ENCODE measurements at regions not wholly inside any gene's neighbourhood (a gene's known extent, or its start where the extent isn't known, plus 50 kb on each side); places are given as distances from the start of the nearest gene placed in this dataset.

DNA sequence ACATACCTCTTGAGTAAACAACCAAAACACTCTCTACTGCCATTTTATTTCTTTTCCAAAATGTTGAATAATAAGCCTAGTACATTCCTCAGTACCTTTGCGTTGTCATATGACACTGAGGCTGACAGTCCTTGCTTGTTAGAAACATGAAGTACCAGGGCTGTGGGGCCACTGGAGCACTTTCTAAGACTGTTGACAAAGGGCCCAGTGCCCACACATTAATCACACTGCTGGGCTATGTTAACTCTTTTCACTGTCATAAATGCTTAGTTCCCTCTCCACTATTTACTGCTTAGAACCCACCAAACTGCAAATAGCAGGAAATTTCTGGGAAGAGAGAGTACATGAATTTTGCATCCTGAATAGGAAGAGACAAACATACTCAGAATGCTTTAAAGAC is 57.1 kb downstream of the FAM47B start:
- no peak for DNase-seq (ENCODE audit: low read depth, low spot score)

DNA sequence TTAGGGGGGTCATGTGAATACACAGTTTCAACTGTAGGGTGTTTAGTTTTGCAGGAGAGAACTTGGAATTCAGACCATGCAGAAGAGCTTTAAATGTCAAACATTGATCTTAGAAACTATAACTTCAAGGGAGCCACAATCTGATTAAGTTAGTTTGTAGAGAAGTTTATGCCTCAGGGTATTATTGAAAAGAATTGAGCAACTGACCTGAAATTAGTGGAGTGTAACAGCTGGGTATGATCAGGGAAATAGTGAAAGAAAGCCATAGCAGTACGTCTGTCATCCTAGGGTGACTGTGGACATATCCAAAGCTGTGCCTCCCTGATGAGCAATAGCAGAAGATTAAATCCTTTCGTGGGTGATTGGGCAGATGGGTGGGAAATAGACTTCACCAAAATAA is 63.8 kb downstream of the FAM47B start:
- no peak for DNase-seq (ENCODE audit: low read depth, low spot score)

DNA sequence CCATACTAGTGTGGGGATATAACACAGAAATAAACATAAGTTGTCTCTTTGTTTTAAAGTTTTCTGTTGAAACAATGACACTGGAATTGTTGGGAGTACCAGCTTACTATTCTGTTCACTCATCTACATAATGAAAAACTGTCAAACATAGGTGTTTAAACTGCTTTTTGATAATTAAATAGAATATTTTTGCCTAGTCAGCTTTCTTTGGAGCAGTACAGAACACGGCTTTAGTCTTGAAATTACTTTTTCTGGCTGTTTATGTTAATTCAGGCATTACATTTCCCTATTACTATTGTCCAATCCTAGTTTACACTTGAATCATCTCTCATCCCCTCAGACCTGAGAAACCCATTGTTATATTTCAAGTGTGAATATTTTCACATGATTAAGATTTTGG is 73.0 kb downstream of the FAM47B start:
- no peak for DNase-seq (ENCODE audit: low read depth, low spot score)

DNA sequence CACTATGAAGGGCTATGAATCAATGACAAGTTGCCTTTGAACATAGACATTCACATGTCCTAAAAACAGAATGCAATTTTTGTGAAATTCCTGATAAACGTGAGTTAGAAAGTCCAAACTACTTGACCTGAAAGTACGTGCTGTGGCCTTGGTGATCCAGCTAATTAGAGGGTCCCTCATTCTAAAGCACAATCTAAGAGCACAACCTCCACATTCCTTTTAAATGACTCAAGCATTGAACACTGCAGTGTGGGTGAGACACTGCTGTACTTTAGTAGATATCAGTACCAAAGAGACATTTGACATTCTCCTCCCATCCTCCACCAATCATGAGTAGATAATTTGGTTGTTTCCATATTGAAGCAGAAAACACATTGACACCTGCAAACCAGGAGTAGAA is 73.5 kb downstream of the FAM47B start:
- DNase-seq (ENCODE audit: low read depth, low spot score): no peak

DNA sequence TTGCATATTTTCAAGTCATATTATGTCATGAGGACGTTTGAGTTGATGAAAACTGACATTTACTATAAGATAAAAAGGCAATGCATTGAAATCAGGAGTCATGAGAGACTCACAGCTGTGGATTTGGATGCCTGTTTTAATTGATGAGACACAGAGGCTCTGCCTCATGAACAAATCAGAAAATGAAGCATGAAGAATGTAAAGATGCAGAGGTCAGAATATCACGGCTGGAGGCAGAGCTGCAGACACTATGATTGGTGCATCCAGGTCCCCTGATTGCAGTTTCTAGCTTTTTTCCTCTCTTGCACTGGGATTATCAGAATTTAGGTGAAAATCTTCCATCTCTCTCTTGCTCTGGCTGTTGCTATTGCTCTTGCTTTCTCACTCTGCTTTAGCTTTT is 74.7 kb downstream of the FAM47B start:
- no peak for DNase-seq (ENCODE audit: low read depth, low spot score)

DNA sequence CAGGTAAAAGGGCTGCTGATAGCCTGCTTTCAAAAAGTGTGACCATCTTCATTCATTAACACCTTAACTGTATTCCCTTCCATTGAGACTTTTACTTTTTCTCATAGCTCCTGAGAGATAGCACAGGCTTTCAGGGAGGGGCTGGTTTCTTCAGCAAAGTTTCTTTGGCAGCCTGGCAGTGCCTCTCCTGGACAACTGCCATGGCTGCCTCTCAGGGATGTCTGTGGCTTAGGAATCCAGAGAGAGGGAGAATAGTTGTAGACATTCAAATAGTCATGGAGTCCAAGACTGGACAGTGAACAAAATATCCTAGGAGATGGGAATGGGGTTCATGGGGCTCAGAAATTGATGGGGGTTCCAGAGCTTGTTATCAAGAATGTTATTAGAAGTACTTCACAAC is 81.1 kb downstream of the FAM47B start:
- no peak for DNase-seq (ENCODE audit: low read depth, low spot score)

DNA sequence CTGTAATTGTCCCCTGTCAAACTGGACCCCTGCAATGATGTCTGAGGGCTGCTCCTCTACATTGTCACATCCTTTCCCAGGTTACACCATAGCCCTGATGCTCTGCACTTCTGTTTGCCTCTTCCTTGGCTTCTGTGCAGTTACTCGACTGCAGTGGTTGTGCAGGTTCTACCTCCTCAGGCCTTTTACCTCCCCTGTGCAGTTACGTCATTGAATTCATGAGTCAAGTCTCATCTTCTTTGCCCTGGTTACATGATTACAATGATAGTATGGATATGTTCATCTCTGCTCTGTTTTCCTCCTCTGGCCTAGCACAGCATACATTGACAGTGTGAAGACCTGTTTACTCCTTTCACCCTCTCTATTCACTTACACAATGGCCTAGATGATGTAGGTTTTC is 83.2 kb downstream of the FAM47B start:
- no peak for DNase-seq (ENCODE audit: low read depth, low spot score)

DNA sequence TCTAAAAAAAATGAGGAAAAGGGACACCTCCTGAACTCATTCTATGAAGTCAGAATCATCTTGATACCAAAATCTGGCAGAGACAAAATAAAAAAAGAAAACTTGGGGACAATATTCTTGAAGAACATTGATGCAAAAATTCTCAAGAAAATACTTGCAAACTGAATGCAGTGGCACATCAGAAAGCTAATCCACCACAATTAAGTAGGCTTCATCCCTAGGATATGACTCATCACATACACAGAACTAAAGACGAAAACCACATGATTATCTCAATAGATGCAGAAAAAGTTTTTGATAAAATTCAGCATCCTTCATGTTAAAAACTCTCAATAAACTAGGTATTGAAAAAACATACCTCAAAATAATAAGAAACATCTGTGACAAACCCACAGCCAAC is 98.3 kb downstream of the FAM47B start:
- DNase-seq (ENCODE audit: low read depth, low spot score): no peak

DNA sequence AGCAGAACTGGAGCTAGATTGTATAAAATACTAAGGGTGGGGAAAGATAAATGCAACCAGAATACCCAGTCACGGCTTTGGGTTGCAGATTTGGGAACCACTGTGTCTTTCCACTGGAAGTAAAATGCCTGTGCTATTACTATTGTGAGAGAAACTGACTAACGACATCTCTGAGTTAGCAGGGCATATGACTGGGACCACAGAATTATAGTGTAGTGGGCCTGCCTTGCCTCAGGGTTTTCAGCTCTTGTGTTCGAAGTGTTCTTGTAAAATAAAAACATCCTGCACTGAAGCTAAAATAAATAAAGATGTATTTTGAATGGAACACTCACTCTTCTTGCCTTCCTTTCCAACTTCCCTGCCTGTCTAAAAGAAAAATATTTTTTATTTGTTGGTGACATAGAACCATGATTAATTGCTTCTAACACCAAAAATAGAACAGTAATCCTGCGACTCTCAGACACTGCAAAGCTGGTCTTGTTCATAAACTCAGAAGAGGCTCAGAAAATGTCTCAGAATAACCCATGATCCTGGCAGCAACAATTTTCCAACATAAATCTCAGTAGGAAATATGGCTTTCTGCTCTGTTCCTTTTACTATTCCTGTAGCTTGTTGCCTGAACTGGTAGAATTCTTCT is 104.2 kb downstream of the FAM47B start:
- peak; percentile 5 for DNase-seq (ENCODE audit: low read depth, low spot score)

DNA sequence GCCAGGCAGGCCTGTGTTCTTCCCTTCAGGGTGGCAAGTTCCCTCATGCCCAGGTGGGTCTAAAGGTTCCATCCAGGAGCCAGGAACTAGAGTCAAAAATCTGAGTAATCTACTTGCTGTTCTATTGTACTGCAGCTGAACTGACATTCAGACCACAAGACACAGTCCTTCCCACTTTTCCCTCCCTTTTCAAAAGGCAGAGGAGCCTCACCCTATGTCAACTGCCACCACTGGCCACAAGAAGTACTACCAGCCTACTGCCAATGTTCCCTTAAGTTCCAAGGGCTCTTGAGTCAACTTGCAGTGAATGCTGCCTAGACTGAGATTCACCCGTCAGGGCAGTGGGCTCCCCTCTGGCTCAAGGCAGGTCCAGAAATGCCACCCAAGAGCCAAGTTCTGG is 133.5 kb downstream of the FAM47B start:
- no peak for DNase-seq (ENCODE audit: low read depth, low spot score)

DNA sequence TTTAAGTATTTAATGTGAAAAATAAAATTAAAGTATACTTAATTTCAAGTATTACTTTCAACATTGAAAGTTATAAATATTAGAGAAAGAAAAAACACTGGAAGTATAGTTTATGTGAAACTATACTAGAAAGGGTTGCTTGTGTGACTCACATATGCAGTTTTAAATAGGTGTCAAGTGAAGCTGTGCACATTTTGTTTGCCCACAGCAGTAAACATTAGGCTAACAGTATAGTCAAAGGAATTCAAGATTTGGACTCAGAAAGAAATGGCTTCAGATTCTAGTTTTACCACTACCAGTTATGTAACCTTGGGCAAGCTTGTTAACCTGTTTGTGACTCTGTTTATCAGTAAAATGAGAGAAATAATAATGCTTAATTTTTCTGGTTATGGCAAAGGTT is 148.2 kb downstream of the FAM47B start:
- no peak for DNase-seq (ENCODE audit: low read depth, low spot score)

DNA sequence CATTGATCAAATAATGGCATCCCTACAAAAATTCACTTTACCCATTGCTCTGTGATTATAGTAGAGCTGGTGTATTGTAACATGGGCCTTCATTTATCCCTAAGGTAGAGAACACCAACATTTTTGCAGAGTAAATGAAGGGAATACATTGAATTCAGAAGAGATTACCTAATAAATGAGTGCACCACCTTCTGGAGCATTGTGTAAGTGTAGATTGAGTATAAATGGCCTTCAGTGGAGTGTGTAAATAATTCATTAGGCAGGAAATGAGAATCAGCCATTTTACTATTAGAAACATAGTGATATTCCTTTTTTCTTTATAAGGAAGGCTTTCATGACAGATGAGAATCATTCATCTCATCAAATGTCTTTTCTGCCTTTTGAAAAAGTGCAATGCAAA is 155.8 kb downstream of the FAM47B start:
- no peak for DNase-seq (ENCODE audit: low read depth, low spot score)

DNA sequence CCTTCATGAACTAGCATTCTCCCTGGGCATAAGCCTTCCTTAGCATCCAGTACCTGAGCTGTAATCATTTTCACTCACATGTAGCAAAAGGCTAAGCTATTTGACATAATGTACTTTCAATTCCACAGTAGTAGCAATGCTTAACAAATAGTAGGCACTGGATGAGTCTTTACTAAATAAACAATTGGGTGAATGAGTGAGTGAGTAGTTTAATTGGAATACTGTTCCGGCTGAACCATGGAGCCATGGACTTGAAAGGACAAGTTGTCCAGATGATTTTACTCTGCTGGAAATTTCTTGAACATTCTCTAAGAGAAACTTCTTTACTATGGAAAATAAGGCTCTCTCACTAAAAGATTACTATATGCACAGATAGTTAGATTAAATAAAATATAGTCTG is 159.3 kb downstream of the FAM47B start:
- no peak for DNase-seq (ENCODE audit: low read depth, low spot score)

DNA sequence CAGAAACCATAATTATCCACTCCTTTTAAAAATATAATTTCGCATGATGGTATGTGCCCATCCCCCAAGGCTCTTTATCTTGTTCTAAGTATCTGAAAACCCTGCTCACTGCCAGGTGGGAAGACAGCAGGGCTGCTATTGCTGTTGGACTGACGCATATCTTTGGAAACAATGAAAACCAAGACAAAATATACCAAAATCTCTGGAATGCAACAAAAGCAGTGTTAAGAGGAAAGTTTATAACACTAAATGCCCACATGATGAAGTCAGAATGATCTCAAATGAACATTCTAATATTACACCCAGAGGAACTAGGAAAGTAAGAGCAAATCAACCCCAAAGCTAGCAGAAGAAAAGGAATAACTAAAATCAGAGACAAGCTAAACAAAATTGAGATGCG is 162.0 kb downstream of the FAM47B start:
- DNase-seq (ENCODE audit: low read depth, low spot score): no peak

DNA sequence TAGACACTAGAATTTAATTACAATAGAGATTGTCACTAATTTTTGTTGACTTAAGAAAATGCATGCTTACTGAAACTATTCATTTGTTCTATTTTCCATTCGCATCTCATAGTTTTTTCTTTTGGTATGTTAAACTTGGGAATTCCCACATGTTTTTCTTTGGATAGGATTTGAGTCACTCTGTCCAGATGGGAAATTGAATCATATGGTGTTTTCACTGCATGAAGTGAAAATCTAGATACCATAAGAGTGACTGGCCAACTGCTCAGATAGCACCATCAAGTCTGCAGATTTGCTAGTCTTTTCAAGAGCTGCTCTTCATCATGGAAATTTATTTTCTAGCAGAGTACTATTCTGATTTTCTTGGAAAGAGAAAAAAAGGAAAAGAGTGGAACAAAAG is 172.6 kb downstream of the FAM47B start:
- peak; percentile 5 for DNase-seq (ENCODE audit: low read depth, low spot score)

DNA sequence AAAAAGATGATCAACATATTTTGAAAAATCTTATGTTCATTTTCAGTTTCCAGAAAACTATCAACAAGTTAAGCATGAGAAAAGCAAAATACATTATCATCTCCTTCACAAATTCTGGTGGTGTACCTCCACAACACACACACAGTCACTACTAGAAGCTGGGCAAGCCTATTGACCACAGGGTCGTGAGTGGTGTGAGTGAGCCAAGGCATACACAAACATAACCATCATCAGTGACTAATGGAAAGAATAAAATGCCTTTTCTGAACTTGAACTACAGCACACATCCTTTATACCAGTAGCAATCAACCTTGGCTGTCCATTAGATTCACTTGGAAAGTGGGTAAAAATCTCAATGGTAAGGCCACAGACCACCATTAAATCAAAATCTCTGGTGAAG is 180.2 kb downstream of the FAM47B start:
- no peak for DNase-seq (ENCODE audit: low read depth, low spot score)

DNA sequence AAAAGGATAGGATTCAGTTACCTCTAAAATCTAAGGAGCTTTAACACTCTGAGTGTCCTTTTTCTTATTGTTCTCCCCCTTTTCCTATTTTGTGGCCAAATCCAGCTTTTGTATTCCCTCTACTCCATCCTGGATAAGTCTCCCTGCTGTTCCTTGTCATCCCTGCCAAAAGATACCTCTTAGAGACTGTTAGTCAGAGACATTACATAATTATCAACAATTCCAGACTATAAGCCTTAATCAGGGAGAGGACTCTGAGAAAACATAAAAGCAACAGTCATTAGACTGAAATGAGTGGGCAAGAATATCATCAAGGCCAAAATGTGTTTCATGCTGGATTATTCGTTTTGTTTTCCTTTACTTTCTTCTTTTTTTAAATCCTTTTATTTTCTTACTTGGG is 206.9 kb downstream of the FAM47B start:
- DNase-seq (ENCODE audit: low read depth, low spot score): no peak

DNA sequence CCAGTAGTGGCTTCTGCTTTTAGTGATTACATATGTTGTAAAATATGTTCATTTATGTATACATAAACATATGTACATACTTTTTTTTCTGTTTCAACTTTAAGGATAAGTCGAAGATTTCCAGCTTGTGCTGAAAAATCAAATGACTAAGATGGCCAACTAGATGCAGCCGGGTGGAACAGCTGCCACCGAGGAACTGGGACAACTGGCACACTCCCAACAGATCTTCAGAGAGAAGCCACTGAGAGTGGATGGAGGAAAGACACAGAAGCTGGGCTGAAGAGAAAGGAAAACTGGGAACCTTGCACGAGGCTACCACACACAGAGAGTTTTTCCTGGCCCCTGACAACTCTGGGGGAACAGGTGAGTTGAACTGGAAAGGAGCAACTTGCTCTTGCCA is 207.5 kb downstream of the FAM47B start:
- DNase-seq (ENCODE audit: low read depth, low spot score): no peak

DNA sequence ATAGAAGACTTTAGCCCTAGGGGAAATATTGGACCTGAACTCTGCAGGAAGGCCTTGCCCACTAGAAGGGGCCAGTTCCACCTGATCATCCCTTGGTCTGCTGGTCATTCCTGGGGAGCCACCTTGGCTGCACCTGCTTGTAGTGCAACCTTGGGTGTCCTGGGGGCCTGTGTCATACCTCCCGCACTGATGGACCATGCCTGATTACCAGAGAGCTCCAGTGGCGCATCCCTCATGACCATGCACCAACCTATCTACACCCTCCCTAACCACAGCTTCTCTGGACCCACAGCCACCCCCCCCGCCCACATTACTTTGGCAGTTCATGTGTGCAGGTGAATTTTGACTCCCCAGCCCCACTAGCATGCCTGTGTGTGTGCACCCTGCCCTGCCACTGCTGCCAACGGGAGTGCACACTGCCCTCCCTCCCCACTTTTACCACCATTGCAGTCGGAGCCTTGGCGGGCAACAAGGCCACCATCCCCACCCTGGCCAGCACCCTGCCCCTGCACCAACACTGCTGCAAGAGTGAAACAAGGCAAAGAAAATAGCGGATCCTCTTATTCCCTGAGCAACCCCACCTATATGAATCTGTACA is 208.1 kb downstream of the FAM47B start:
- no peak for DNase-seq (ENCODE audit: low read depth, low spot score)

DNA sequence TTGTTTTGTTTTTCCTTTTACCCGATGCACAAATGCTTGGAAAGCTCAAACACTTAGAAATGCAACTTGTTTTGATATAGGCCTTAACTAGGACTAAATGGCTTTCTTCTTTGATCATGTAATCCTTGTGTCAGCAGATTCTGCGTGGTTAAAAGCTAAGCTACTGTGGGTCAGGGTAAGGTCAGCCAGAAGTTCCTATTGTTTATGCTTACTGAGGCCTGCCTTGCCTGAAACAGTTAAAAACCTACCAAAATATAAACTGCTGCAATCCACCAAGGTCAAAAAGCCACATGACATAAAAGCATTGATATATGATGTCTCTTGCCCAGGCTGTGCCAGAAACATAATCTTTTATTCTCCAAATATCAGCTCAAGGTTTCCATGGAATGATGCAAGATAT is 223.4 kb downstream of the FAM47B start:
- DNase-seq (ENCODE audit: low read depth, low spot score): no peak

Data from pulmonary artery endothelial cell (primary cell).